ENCODE measurements at regions not wholly inside any gene's neighbourhood (a gene's known extent, or its start where the extent isn't known, plus 50 kb on each side); places are given as distances from the start of the nearest gene placed in this dataset.
"Not testable (repeated sequence)": the region's sequence is repeated elsewhere in the genome, so short reads cannot be mapped to it uniquely, and the experiment has no call there.

- H3K4me3 Mint-ChIP-seq, result no peak overlapping the region
- no peak for ATAC-seq (ENCODE audit: low read depth)
Observed at GRCh38 chr3:95508124-95508523, 1306.3 kb upstream of the EPHA6 start.

DNA sequence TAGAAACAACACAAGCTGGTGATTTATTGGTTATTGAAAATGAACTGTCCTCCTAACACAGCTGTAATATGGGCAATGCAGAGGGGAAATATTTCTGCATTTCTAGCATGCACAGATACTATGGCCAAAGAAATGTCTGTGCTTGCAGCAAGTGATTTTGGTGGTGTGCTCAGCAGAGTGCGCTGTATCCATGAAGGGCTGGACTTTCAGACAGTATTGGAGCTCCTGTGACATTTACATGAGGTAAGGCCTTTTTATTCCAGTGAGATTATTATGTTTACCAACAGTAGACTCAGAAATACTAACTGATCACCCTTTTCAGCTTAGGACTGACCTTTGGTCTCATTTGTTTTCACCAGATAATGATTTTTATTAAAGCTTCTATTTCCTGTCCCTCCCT, 1302.6 kb upstream of the EPHA6 start:
- Mint-ChIP-seq H3K36me3 (no peaks in the 10 kb centered on the region), H3K9me3 (no peaks in the 10 kb centered on the region), H3K4me1 (no peaks in the 10 kb centered on the region), H3K4me3 (no peak overlapping the region), H3K27me3 (no peaks in the 10 kb centered on the region), H3K27ac (no peak overlapping the region)
- ATAC-seq (ENCODE audit: low read depth) (no peak), DNase-seq (ENCODE audit: low spot score in 2 of 2) (no peak)

More at GRCh38 chr3:95508124-95508523, 1306.3 kb upstream of the EPHA6 start:
- Mint-ChIP-seq H3K27me3 (no peaks in the 10 kb centered on the region), H3K36me3 (no peaks in the 10 kb centered on the region), H3K4me1 (no peaks in the 10 kb centered on the region), H3K9me3 (peaks cover 3% of the 10 kb centered on the region), H3K27ac (no peak overlapping the region)
- no peak for DNase-seq (ENCODE audit: low spot score in 2 of 2)

GRCh38 chr3:95514260-95514659, 1300.1 kb upstream of the EPHA6 start:
- no peaks in the 10 kb centered on the region for H3K4me1 Mint-ChIP-seq
- H3K27ac Mint-ChIP-seq, result no peak overlapping the region
- ATAC-seq (ENCODE audit: low read depth), result no peak
- no peak overlapping the region for H3K4me3 Mint-ChIP-seq
- no peaks in the 10 kb centered on the region for H3K9me3 Mint-ChIP-seq
- no peaks in the 10 kb centered on the region for H3K36me3 Mint-ChIP-seq
- no peaks in the 10 kb centered on the region for H3K27me3 Mint-ChIP-seq
- no peak for DNase-seq (ENCODE audit: low spot score in 2 of 2)

DNA sequence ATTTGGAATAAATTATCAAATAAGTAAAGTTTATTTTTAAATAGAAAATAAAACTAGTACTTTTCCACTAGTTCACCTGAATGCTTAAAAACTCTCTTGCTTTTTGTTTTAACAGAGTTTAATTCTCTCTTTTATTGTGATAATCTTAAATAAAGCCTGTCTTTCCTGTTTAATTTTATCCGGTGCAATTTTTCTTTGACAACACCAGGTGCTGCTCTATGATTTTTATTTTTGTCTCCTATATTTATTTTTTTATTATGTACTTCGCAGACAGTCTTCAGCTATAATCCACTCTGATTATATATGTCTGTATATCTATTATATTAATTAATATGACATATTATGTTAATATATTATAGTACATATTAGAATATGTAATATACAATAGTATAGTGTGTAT, 1293.0 kb upstream of the EPHA6 start:
- Mint-ChIP-seq H3K27me3 (no peaks in the 10 kb centered on the region), H3K4me1 (no peaks in the 10 kb centered on the region), H3K4me3 (no peak overlapping the region), H3K36me3 (no peaks in the 10 kb centered on the region), H3K27ac (no peak overlapping the region), H3K9me3 (no peaks in the 10 kb centered on the region)
- DNase-seq (ENCODE audit: low spot score in 2 of 2), result no peak
- no peak for ATAC-seq (ENCODE audit: low read depth)

- ATAC-seq (ENCODE audit: low read depth) (no peak), DNase-seq (ENCODE audit: low spot score in 2 of 2) (no peak)
- Mint-ChIP-seq H3K9me3 (no peaks in the 10 kb centered on the region), H3K36me3 (no peaks in the 10 kb centered on the region), H3K27me3 (no peaks in the 10 kb centered on the region), H3K27ac (no peak overlapping the region), H3K4me1 (no peaks in the 10 kb centered on the region), H3K4me3 (no peak overlapping the region)
Observed at GRCh38 chr3:95522449-95522848, 1291.9 kb upstream of the EPHA6 start.

GRCh38 chr3:95539950-95540483, 1274.4 kb upstream of the EPHA6 start:
- ATAC-seq (ENCODE audit: low read depth) (no peak), DNase-seq (ENCODE audit: low spot score in 2 of 2) (no peak)
- Mint-ChIP-seq H3K36me3 (no peaks in the 10 kb centered on the region), H3K4me3 (no peak overlapping the region), H3K27me3 (no peaks in the 10 kb centered on the region), H3K27ac (no peak overlapping the region), H3K9me3 (peaks cover 4% of the 10 kb centered on the region), H3K4me1 (no peaks in the 10 kb centered on the region)

GRCh38 chr3:95565502-95565901, 1248.9 kb upstream of the EPHA6 start:
- no peak overlapping the region for H3K4me3 Mint-ChIP-seq
- H3K36me3 Mint-ChIP-seq, result no peaks in the 10 kb centered on the region
- peaks cover 7% of the 10 kb centered on the region for H3K9me3 Mint-ChIP-seq
- H3K27ac Mint-ChIP-seq, result no peak overlapping the region
- no peaks in the 10 kb centered on the region for H3K27me3 Mint-ChIP-seq
- ATAC-seq (ENCODE audit: low read depth) (no peak), DNase-seq (ENCODE audit: low spot score in 2 of 2) (no peak)
- no peaks in the 10 kb centered on the region for H3K4me1 Mint-ChIP-seq

DNA sequence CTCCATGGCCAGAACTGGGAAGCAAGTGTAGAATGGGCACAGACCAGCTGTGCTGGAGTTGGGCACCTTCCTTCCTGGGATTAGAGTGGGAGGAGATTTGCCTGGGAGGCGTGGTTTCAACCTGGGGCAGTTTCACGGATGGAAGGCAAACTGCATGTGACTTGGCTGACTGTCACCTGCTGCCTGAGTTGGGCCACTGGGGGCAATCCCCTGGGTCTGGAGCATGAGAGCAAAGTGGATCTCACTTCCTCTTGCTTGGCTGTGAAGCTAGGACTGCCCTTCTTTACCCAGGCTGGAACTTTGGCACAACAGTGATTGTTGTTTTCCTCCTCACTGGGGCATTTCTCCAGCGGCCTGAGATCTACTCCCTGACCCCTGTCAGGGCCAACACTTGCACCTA, 1247.0 kb upstream of the EPHA6 start:
- H3K36me3 Mint-ChIP-seq, result no peaks in the 10 kb centered on the region
- ATAC-seq (ENCODE audit: low read depth), result no peak
- H3K9me3 Mint-ChIP-seq, result peaks cover 7% of the 10 kb centered on the region
- no peaks in the 10 kb centered on the region for H3K27me3 Mint-ChIP-seq
- no peaks in the 10 kb centered on the region for H3K4me1 Mint-ChIP-seq
- DNase-seq (ENCODE audit: low spot score in 2 of 2), result no peak
- H3K27ac Mint-ChIP-seq, result no peak overlapping the region
- H3K4me3 Mint-ChIP-seq, result no peak overlapping the region

DNA sequence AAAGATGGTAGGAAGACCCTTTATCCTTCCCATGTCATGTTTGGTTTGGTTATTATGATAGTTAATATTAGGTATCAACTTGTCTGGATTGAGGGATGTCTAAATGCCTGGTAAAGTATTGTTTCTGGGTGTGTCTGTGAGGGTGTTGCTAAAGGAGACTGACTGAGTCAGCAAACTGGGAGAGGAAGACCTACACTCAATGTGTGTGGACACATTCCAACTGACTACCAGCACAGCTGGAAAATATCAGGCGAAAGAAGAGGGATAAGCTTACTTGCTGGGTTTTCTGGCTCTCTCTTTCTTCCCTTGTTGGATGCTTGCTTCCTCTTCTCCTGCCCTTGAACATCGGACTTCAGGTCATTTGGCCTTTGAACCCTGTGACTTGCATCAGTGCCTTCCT, 1227.6 kb upstream of the EPHA6 start:
- Mint-ChIP-seq H3K27me3 (no peaks in the 10 kb centered on the region), H3K27ac (no peak overlapping the region), H3K4me3 (no peak overlapping the region), H3K4me1 (no peaks in the 10 kb centered on the region), H3K9me3 (peaks cover 2% of the 10 kb centered on the region), H3K36me3 (no peaks in the 10 kb centered on the region)
- ATAC-seq (ENCODE audit: low read depth), result no peak
- DNase-seq (ENCODE audit: low spot score in 2 of 2), result no peak

DNA sequence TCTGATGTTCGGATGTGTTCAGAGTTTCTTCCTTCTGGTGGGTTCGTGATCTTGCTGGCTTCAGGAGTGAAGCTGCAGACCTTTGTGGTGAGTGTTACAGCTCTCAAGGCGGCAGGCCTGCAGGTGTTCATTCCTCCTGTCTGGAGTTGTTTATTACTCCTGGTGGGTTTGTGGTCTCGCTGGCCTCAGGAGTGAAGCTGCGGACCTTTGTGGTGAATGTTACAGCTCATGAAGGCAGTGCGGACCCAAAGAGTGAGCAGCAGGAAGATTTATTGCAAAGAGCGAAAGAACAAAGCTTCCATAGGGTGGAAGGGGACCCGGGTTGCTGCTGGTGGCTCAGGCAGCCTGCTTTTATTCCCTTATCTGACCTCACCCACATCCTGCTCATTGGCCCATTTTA, 1226.8 kb upstream of the EPHA6 start:
- not testable (repeated sequence) for ATAC-seq (ENCODE audit: low read depth); H3K4me3 Mint-ChIP-seq; DNase-seq (ENCODE audit: low spot score in 2 of 2); H3K36me3 Mint-ChIP-seq; H3K4me1 Mint-ChIP-seq; H3K27me3 Mint-ChIP-seq; H3K9me3 Mint-ChIP-seq; H3K27ac Mint-ChIP-seq

- Mint-ChIP-seq H3K4me1 (no peaks in the 10 kb centered on the region), H3K27me3 (no peaks in the 10 kb centered on the region), H3K9me3 (peaks cover 2% of the 10 kb centered on the region), H3K27ac (no peak overlapping the region), H3K4me3 (no peak overlapping the region), H3K36me3 (no peaks in the 10 kb centered on the region)
- no peak for ATAC-seq (ENCODE audit: low read depth)
- no peak for DNase-seq (ENCODE audit: low spot score in 2 of 2)
Observed at GRCh38 chr3:95588473-95588872, 1225.9 kb upstream of the EPHA6 start.

DNA sequence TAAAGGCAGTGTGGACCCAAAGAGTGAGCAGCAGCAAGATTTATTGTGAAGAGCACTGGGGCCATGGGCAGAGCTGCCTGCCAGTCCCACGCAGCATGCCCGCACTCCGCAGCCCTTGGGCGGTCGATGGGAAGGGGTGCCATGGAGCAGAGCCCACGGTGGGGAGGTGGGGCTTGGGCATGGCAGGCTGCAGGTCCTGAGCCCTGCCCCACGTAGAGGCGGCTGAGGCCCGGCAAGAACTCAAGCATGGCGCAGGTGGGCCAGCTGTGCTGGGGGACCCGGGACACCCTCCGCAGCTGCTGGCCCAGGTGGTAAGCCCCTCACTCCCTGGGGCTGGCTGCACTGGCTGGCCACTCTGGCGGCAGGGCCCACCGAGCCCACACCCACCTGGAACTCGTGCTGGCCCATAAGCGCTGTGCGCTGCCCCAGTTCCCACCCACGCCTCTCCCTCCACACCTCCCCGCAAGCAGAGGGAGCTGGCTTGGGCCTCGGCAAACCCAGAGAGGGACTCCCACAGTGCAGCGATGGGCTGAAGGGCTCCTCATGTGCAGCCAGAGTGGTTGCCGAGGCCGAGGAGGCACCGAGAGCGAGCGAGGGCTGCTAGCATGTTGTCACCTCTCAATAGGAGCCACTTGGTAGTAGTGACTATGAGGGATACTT, 1218.8 kb upstream of the EPHA6 start:
- Mint-ChIP-seq H3K4me3 (no peak overlapping the region), H3K4me1 (no peaks in the 10 kb centered on the region), H3K27me3 (no peaks in the 10 kb centered on the region), H3K36me3 (no peaks in the 10 kb centered on the region), H3K27ac (no peak overlapping the region), H3K9me3 (no peaks in the 10 kb centered on the region)
- DNase-seq (ENCODE audit: low spot score in 2 of 2), result no peak
- ATAC-seq (ENCODE audit: low read depth), result no peak

DNA sequence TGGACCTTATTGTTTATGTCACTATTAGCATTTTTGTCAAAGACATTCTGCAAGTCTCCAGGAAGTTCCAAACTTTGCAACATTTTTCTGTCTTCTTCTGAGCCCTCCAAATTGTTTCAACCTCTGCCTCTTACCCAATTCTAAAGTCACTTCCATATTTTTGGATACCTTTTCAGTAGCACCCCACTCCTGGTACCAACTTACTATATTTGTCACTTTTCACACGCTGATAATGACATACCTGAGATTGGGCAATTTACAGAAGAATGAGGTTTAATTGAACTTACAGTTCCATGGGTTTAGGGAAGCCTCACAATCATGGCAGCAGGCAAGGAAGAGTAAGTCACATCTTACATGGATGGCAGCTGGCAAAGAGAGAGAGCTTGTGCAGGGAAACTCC, 1206.5 kb upstream of the EPHA6 start:
- DNase-seq (ENCODE audit: low spot score in 2 of 2) (no peak), ATAC-seq (ENCODE audit: low read depth) (no peak)
- Mint-ChIP-seq H3K4me1 (no peaks in the 10 kb centered on the region), H3K36me3 (no peaks in the 10 kb centered on the region), H3K27ac (no peak overlapping the region), H3K9me3 (peaks cover 13% of the 10 kb centered on the region), H3K4me3 (no peak overlapping the region), H3K27me3 (no peaks in the 10 kb centered on the region)

GRCh38 chr3:95609411-95609810, 1205.0 kb upstream of the EPHA6 start:
- Mint-ChIP-seq H3K36me3 (no peaks in the 10 kb centered on the region), H3K4me1 (no peaks in the 10 kb centered on the region), H3K9me3 (peaks cover 13% of the 10 kb centered on the region), H3K27ac (no peak overlapping the region), H3K4me3 (no peak overlapping the region), H3K27me3 (no peaks in the 10 kb centered on the region)
- DNase-seq (ENCODE audit: low spot score in 2 of 2), result no peak
- no peak for ATAC-seq (ENCODE audit: low read depth)

DNA sequence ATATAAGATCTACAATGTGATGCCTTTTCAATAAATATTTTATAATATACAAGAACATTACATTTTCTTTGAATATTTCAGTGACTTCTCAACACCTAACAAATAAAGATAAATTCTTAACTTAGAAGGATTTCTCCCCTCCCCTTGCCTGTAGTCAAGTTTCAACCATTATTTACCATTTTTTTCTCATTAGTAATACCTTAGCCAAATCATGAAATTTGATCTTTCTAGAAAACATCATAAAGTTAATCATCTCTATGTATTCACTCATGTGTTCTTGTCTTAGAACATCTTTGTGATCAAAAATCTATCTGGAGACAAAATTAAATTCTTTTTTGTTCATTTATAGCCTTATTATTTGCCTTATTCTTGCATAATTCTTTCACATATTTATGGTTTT, 1201.8 kb upstream of the EPHA6 start:
- DNase-seq (ENCODE audit: low spot score in 2 of 2) (no peak), ATAC-seq (ENCODE audit: low read depth) (no peak)
- Mint-ChIP-seq H3K27me3 (no peaks in the 10 kb centered on the region), H3K27ac (no peak overlapping the region), H3K9me3 (peaks cover 5% of the 10 kb centered on the region), H3K4me1 (no peaks in the 10 kb centered on the region), H3K36me3 (no peaks in the 10 kb centered on the region), H3K4me3 (no peak overlapping the region)
